Esophagus squamous epithelium (tissue), 4 donors: ENCODE measurements at regions not wholly inside any gene's neighbourhood (a gene's known extent, or its start where the extent isn't known, plus 50 kb on each side); places are given as distances from the start of the nearest gene placed in this dataset.

Experiments used
- CTCF ChIP-seq, 6 experiments: fragments of 450-650 bp in 4 of 6; fragments of 200-600 bp in 2 of 6; sonication (generic) in 2 of 6; IDR thresholded peaks; one replicate each; pipeline ENCODE4 v1.5.1; 2016 to 2019; ENCODE audit warnings: antibody characterized with exemption in 6 of 6, mild to moderate bottlenecking in 4 of 6, moderate library complexity in 4 of 6
- POLR2A ChIP-seq, 4 donors: fragments of 450-650 bp; IDR thresholded peaks; one replicate each; pipeline ENCODE4 v1.6.1; 2017; ENCODE audit warnings: antibody characterized with exemption in 4 of 4, mild to moderate bottlenecking in 4 of 4, moderate library complexity in 3 of 4

DNA sequence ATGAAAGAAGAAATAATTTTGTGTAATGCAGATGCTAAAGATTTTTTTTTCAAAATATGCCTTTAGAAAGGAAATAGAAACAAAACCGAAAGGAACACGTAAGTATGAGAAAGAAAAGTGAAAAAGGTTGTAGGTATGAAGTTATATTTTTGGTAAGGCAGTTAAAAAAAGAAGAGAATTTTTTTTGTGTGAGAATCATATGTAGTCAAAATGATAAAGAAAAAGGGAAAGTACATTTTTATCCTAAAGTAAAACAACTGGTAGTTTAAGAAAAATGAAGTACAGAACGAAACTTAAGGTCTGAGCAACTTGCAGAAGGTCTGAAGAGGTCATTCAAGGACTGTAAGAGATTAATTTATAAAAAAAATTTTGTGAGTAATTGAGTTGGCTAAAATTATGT lies 164.0 kb upstream of the TRAM1L1 start:
- no peak for TF ChIP-seq CTCF (IDR thresholded peaks at IDR 0.05)
- TF ChIP-seq POLR2A (IDR thresholded peaks at IDR 0.05), result no peak
